HG03520 (cell line): ENCODE measurements at regions not wholly inside any gene's neighbourhood (a gene's known extent, or its start where the extent isn't known, plus 50 kb on each side); places are given as distances from the start of the nearest gene placed in this dataset.

Source experiments
- ATAC-seq: cut with Tn5 transposase; IDR thresholded peaks from one replicate; pipeline ENCODE4 v1.9.1; 2021; ENCODE audit warnings: mild to moderate bottlenecking, moderate library complexity; ENCODE audit not compliant: unreplicated experiment

DNA sequence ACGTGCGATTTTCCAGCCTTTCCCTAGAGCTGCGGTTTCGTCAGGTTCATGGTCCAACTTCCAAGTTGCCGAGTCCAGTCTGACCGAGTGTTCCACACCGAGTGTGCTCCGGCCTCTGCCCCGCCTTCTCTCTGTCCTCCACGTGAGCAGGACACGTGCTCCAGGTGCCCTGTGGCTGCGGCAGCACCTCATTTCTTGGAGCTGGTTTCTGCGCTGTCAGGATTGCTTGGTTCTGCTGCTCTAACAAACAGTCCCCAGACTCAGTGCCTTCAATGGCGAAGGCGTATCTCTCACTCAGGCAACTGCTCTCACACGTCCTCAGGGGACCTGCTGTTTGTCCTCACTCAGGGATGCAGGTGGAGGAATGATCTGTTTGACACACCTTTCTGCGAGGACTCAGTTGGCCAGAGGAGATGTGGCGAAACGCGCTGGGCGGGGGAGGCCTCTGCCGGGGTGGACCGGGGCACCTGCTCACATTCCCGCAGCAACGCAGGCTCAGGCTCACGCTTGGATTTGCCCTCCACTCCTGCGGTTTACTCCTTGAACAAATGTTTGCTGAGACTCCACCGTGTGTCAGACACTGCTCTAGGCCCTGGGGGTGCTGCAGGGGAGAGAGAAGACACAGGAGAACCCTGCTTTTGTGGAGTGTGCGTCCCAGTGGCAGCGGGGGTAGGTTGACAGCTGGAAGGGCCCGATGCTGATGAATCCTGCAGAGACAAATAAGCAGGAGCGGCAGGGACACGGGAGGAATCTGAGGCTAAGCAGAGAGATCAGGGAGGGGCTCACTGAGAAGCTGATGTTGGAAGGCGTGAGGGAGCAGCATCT, 63.4 kb upstream of the FBRSL1 start:
- ATAC-seq: no peak

DNA sequence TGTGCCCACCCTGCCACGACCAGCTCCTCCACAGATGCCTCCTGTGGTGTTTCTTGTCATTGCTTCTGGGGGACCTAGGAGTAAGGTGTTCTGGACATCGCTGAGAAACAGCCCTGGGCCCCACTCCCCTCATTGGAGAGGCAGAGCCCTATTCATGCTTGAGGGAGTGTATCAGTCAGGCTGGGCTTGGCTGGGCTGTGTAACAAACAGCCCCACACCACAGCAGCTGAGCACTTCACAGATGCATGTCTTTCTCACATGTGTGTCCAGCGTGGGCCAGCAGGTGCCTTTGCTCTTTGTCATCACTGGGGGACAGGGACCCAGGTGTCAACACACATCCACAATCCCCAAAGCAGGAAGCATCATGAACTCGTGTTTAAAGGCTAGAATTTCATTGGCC, 65.1 kb upstream of the FBRSL1 start:
- no peak for ATAC-seq

DNA sequence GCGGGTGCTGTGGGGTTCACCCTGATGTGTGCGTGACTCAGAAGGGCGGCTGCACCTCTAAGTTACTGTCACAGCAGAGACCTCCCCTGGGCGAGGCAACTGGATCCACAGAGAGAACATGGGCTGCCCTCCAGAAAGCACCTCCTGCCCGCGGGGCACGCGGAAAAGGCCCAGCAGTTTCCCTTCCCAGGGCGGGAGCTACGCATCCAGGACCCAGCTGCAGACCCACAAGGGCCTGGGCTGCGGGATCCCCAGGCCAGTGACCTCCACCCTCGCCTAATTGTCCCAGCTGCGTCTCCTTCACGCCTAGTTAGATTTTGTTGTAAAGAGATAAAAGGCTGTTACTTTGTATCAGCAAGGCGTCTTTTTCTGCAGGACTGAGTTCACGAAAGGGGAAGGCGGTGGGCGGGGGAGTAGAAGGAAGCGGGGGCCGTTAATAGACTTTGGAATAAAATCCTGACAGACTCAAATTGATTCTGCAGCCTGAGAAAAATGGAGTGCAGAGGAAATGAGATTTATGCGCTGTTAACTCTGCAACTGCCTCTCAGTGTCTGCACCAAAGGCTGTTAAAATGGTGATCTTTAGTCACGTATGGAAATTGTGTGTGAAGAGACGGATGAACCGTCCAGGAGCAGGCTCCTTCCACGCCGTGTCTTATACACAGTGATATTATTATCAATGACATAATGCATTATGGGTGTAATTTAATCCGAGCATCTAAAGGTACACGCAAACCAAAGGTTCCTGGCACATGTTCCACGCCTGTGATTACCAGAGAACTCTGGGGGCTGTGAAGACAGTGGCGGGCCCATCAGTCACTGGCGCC, 65.9 kb upstream of the FBRSL1 start:
- ATAC-seq: no peak

GRCh38 chr12:132423251-132423819, 66.6 kb upstream of the FBRSL1 start:
- no peak for ATAC-seq

DNA sequence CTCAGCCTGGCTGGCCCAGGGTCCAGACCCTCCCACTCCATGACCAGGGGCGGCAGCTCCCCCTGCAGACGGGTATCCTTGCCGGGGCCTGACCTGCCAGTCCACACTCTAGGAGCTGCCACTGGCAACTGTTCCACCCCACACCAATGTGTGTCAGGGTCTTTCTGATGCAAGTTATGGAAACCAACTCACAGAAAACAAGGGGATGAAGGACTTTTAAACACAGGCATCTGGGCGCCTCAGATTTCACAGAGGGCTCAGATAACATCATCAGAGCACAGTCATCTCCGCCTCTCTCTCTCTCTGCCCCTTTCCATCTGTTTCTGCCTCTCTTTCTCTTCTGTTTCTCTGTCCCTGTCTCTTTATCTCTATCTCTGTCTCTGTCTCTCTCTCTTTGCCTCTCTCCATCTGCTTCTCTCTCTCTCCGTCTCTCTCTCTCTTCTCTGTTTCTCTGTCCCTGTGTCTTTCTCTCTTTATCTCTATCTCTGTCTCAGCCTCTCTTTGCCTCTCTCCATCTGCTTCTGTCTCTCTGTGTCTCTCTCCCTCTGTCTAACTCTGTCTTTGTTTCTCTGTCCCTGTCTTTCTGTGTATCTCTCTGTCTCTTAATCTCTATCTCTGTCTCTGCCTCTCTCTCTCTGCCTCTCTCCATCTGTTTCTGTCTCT, 67.4 kb upstream of the FBRSL1 start:
- ATAC-seq: no peak

DNA sequence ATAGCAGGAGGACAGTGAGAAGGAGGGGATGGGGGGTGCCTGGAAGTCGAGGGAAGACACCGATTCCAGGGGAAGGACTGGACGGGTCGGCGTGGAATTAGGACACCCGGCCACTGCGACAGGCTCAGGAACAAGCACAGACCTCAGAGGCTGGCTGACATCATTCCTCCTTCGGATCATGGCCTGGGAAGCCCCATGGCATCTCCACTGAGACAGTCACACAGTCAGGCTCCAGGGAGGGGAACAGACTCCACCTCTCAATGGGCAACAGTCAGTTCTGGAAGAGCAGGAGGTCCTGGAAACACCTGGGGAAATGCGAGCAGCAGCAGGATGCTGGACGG, 67.9 kb upstream of the FBRSL1 start:
- no peak for ATAC-seq

GRCh38 chr12:132419631-132420246, 70.2 kb upstream of the FBRSL1 start:
- no peak for ATAC-seq

DNA sequence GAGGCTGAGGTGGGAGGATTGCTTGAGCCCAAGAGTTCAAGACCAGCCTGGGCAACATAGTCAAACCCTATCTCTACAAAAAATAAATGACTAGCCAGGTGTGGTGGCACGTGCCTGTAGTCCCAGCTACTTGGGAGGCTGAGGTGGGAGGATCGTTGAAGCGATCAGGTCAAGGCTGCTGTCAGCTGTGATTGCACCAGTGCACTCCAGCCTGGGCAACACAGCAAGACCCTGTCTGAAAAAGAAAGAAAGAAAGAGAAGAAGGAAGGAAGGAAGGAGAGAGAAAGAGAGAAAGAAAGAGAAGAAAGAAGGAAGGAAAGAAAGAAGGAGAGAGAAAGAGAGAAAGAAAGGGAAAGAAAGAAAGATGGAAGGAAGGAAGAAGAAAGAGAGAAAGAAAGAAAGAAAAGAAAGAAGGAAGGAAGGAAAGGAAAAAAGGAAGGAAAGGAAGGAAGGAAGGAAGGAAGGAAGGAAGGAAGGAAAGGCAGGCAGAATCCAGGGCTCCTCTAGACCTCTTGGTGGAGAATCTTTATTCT, 71.5 kb upstream of the FBRSL1 start:
- ATAC-seq: no peak

DNA sequence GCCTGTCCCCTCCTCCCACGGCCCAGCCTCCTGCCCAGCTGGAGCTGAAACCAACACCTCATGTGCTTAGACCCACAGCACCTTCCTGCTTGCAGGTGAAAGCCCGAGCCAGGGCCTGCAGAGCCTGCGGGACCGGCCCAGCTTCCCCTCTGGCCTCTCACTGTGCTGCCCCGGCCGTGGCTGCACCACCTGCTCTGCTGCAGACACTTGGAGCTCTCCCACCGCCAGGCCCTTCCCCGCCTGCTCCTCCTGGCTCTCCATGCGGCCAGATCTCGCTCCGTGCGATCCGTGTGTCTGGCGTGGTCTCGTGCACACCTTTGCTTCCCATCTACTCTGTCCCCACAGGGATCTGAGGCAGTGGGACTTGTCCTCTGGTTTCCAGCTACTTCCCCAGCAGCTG, 72.2 kb upstream of the FBRSL1 start:
- no peak for ATAC-seq

GRCh38 chr12:132416827-132417226, 73.1 kb upstream of the FBRSL1 start:
- ATAC-seq: no peak

DNA sequence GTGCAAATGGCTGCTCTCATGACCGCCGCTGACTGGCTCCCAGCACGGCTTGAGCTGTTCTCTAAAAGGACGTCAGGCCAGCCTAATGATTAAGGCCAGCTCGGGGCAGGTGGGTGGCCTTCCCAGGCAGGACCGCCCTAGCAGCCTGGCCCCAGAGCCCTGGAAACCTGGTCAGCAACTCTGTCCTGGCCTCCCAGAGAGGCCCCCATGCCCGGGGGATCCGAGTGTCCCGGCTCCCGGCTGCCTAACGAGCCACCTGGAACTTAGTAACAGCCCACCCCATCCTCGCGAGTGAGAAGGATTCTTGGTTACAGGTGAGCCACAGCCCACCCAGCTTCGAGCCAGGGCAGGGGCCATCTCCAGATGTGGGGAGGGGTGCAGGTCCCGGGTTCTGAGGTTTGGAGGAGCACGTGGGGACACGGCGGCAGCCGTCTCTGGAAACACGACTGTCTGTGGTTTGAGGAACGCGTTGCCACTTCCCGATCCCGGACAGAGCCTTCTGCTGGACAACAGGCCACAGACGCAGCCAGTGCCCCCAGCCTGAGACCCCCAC, 73.8 kb upstream of the FBRSL1 start:
- ATAC-seq: no peak

- no peak for ATAC-seq
Measured at GRCh38 chr12:132415327-132416120, 74.4 kb upstream of the FBRSL1 start.

- ATAC-seq: peak; percentile 82
Measured at GRCh38 chr12:132414634-132415326, 75.2 kb upstream of the FBRSL1 start.

GRCh38 chr12:132413931-132414588, 75.9 kb upstream of the FBRSL1 start:
- ATAC-seq: no peak

DNA sequence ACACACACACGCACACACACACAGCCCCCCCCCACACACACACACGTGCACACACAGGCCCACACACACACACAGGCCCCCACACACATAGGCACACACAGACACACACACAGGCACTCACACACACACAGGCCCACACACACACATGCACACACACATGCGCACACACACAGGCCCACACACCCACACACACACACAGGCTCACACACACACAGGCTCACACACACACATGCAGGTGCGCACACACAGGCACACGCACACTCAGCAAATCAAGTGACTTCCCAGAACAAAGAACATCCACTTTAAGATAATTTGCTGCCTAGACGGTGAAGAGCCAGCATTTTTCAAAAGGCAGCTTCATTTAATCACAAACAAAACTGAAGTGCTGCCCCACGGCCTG, 78.5 kb upstream of the FBRSL1 start:
- ATAC-seq: no peak

GRCh38 chr12:132410849-132411248, 79.1 kb upstream of the FBRSL1 start:
- no peak for ATAC-seq

DNA sequence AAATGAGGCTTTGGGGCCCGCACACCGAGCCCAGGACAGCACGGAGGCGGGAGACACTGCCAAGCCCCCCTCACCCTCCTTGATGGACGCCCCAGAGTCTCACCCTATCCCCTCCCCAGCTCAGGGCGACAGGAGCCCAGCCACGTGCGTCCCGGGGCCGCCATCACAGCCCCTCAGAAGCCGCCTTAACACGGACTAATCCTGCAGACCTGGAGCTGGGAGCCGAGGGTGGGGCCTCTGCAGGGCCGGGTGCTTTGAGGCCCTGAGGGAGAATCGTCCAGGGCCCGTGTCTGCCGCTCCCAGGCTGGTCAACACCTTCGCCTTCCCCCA, 79.7 kb upstream of the FBRSL1 start:
- no peak for ATAC-seq

DNA sequence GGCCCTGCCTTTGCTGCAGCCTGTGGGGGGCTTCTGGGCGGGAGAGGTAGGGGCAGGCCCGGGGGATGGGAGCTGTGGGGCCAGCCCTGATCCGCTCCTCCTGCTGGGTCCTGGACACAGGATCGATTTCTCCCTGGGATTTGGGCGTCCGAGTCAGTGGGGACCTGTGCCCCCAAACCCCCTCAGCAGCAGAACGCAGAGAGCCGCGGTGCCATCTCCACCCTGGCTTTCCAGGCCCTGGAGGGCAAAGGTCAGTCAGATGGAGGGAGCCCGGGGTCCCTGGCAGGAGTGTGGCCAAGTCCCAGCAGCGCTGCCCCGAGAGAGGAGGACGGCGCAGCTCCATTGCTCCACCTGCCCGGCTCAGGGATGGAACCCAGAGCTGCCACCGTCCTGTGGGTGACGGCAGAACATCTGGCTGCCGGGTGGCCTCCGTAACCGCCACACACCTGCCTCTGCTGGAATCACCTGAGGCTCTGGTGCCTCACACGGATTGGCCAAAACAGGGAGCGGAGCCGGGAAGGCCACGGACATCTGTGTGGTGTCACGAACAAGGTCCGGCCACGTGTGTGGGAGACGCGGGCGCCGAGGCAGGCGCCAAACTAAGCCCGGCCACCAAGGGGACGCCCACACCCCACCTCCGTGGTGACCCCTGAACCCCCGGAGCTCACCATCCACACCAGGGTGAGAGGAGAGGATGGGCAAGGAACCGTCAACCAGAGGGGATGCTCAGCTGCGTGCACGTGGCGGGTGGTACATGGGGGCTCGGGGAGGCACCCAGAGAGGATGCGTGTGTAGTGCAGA, 80.3 kb upstream of the FBRSL1 start:
- ATAC-seq: no peak
